Uterus (tissue), 3 donors: ENCODE measurements at regions not wholly inside any gene's neighbourhood (a gene's known extent, or its start where the extent isn't known, plus 50 kb on each side); places are given as distances from the start of the nearest gene placed in this dataset.

ENCODE experiments used
- DNase-seq, 2 donors: peaks; one replicate each; pipeline ENCODE4 v3.0.0-alpha.2; 2019 to 2020
- H3K27ac ChIP-seq, 2 donors: fragments of 200-600 bp; sonication (generic); 1 replicate in 1 of 2; 2 replicates in 1 of 2; pipeline ENCODE4 v1.5.1; 2016 to 2018
- H3K27me3 ChIP-seq, 2 donors: fragments of 200-600 bp; sonication (generic); one replicate each; pipeline ENCODE4 v1.5.1; 2018 to 2019; ENCODE audit warnings: control low read depth in 1 of 2
- H3K36me3 ChIP-seq, 2 donors: fragments of 200-600 bp; sonication (generic); one replicate each; pipeline ENCODE4 v1.5.1; 2019; ENCODE audit warnings: control low read depth in 1 of 2
- H3K4me1 ChIP-seq, 2 donors: fragments of 200-600 bp; sonication (generic); one replicate each; pipeline ENCODE4 v1.5.1; 2018 to 2019; ENCODE audit warnings: control low read depth in 1 of 2
- H3K4me3 ChIP-seq, 2 donors: fragments of 200-600 bp; sonication (generic); 1 replicate in 1 of 2; 2 replicates in 1 of 2; pipeline ENCODE4 v1.5.1; 2018 to 2019; ENCODE audit warnings: mild to moderate bottlenecking in 1 of 2
- H3K9me3 ChIP-seq, 2 donors: fragments of 200-600 bp; sonication (generic); one replicate each; pipeline ENCODE4 v1.5.1; 2019; ENCODE audit warnings: control low read depth in 1 of 2
- CTCF ChIP-seq, 4 experiments: fragments of 200-600 bp in 2 of 4; fragments of 450-650 bp in 2 of 4; sonication (generic) in 2 of 4; IDR thresholded peaks; one replicate each; pipeline ENCODE4 v1.5.1; 2016 to 2019; ENCODE audit warnings: antibody characterized with exemption in 4 of 4, mild to moderate bottlenecking in 2 of 4, moderate library complexity in 1 of 4
- POLR2A ChIP-seq, 2 donors: fragments of 450-650 bp; IDR thresholded peaks; one replicate each; pipeline ENCODE4 v1.6.1; 2016; ENCODE audit warnings: antibody characterized with exemption in 2 of 2, mild to moderate bottlenecking in 1 of 2, moderate library complexity in 1 of 2
- intact Hi-C: fragments of 100-400 bp; cut with DNase I; formaldehyde crosslinking; loops from one replicate; pipeline ENCODE4 v1.15.1; 2023; ENCODE audit warnings: low total_unique reads
- donor health status: DM: yes; HTN: yes; CAD: no.

DNA sequence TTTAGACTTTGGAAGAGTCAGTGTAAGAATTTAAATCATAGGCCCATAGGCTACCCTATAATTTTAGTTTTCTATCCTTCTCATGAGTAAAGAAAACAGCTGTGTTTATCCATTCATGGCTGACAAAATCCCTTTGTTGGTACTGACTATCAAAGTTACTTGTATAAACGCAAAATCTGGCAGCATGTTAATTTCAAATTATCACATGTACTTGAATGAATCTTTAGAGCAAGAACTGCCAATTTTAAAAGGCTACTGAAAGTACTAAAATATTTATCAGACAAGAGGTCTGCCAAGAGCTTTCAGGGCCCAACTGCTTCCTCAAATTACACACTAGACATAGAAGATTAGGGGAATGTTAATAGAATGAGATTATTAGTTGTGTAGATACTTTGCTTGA, 66.6 kb downstream of the MYL12B start:
- Histone ChIP-seq H3K36me3 (no peaks in the 10 kb centered on the region), H3K4me1 (no peaks in the 10 kb centered on the region), H3K27ac (no peak overlapping the region), H3K4me3 (no peak overlapping the region), H3K27me3 (no peaks in the 10 kb centered on the region), H3K9me3 (no peaks in the 10 kb centered on the region)
- no peak for TF ChIP-seq POLR2A (IDR thresholded peaks at IDR 0.05)
- TF ChIP-seq CTCF (IDR thresholded peaks at IDR 0.05) = no peak
- DNase-seq = no peak
- intact Hi-C loops = no loop called here

DNA sequence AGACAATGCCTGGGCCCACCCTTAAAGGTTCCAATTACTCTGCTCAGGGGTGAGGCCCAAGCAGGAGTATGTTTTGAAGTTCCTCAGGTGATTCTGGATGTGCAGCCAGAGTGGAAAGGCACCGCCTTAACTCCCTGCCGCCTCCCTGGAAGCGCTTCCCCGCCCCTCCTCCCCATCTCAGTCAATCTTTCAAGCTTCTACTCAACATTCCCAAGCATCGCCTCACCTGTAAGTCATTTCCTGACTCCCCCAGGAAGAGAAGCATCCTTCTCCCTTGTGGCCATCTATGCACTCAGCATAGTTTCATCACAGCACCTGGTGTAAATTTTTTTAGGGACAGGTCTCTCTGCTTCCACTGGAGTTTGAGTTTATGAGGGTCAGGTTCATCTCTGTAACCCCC, 67.5 kb downstream of the MYL12B start:
- intact Hi-C loops = no loop called here
- Histone ChIP-seq H3K9me3 (no peaks in the 10 kb centered on the region), H3K27ac (no peak overlapping the region)

DNA sequence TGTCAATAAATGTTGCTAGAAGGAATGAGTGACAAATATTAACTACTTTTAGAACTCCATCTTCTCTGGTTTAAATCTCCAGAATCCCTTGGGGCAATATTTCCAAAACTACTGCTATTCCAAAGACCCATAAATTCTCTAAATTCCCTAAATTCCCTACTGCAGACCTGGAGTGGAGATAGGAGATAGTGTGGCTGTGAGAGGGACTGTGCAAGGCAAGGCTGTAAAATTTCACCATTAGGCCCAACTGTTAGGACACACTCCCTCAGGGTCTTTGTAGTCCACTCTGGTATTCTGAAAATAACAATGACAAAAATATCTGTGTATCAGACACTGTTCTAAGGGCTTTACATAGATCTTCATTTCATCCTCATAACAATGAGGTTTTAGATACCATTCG, 67.9 kb downstream of the MYL12B start:
- TF ChIP-seq CTCF (IDR thresholded peaks at IDR 0.05) (no peak), POLR2A (IDR thresholded peaks at IDR 0.05) (no peak)
- Histone ChIP-seq H3K27me3 (no peaks in the 10 kb centered on the region), H3K9me3 (no peaks in the 10 kb centered on the region), H3K27ac (no peak overlapping the region), H3K4me3 (no peak overlapping the region), H3K36me3 (no peaks in the 10 kb centered on the region), H3K4me1 (no peaks in the 10 kb centered on the region)
- DNase-seq = no peak
- intact Hi-C loops = no loop called here

More for the DNA sequence above, 67.5 kb downstream of the MYL12B start:
- H3K36me3 ChIP-seq = no peaks in the 10 kb centered on the region
- H3K4me1 ChIP-seq = no peaks in the 10 kb centered on the region
- H3K27me3 ChIP-seq = no peaks in the 10 kb centered on the region
- TF ChIP-seq POLR2A (IDR thresholded peaks at IDR 0.05) = no peak
- TF ChIP-seq CTCF (IDR thresholded peaks at IDR 0.05) = no peak
- H3K4me3 ChIP-seq = no peak overlapping the region
- DNase-seq = no peak

DNA sequence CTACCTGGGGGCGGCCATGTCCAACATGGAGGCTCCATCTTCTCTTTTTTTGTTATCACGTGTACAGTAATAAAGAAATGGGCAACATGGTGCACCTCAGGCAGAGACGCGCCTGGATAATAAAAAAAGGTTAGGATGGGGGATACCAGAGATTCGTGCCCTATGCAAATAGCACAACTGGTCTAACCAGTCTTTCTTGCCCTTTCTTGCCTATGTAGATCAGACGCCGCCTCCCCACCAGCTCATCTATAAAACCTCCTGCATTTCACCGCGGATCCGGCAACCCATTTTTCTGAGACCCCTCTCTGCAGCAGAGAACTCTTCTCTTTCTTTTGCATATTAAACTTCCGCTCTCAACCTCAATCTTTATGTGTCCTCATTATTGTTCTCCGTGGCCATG, 68.7 kb downstream of the MYL12B start:
- H3K9me3 ChIP-seq = no peaks in the 10 kb centered on the region
- no peaks in the 10 kb centered on the region for H3K36me3 ChIP-seq
- intact Hi-C loops = no loop called here
- TF ChIP-seq POLR2A (IDR thresholded peaks at IDR 0.05) (no peak), CTCF (IDR thresholded peaks at IDR 0.05) (no peak)
- H3K4me1 ChIP-seq = no peaks in the 10 kb centered on the region
- no peak for DNase-seq
- H3K27ac ChIP-seq = no peak overlapping the region
- H3K27me3 ChIP-seq = no peaks in the 10 kb centered on the region
- no peak overlapping the region for H3K4me3 ChIP-seq

DNA sequence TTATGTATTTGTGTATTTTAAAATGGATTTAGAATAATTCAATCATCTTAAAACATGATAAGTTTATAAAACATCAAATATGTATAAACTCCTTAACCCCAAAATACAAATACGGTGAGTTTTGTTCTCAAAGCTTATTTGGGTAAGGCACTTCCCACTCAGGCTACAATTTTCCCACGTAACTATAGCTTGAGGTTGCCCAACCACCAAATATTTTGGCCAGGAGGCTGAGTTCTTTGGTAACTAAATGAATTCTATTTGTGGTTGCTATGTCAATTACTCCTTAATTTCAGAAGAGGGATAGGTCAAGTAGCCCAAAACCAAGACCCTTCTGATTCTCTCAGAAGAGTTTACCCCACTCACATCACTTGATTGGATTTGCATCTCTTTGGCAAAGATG, 70.4 kb downstream of the MYL12B start:
- no peaks in the 10 kb centered on the region for H3K36me3 ChIP-seq
- H3K4me1 ChIP-seq = no peaks in the 10 kb centered on the region
- no peaks in the 10 kb centered on the region for H3K27me3 ChIP-seq
- no peaks in the 10 kb centered on the region for H3K9me3 ChIP-seq
- DNase-seq = no peak
- TF ChIP-seq CTCF (IDR thresholded peaks at IDR 0.05) = no peak
- TF ChIP-seq POLR2A (IDR thresholded peaks at IDR 0.05) = no peak
- intact Hi-C loops = no loop called here
- no peak overlapping the region for H3K4me3 ChIP-seq
- no peak overlapping the region for H3K27ac ChIP-seq
